Amniotic stem cell (primary cell): ENCODE measurements at regions not wholly inside any gene's neighbourhood (a gene's known extent, or its start where the extent isn't known, plus 50 kb on each side); places are given as distances from the start of the nearest gene placed in this dataset.
"Not testable (repeated sequence)": the region's sequence is repeated elsewhere in the genome, so short reads cannot be mapped to it uniquely, and the experiment has no call there.

ENCODE experiments used
- DNase-seq: peaks from one replicate; lab custom pipeline; 2025; lab: John Stamatoyannopoulos, UW

DNA sequence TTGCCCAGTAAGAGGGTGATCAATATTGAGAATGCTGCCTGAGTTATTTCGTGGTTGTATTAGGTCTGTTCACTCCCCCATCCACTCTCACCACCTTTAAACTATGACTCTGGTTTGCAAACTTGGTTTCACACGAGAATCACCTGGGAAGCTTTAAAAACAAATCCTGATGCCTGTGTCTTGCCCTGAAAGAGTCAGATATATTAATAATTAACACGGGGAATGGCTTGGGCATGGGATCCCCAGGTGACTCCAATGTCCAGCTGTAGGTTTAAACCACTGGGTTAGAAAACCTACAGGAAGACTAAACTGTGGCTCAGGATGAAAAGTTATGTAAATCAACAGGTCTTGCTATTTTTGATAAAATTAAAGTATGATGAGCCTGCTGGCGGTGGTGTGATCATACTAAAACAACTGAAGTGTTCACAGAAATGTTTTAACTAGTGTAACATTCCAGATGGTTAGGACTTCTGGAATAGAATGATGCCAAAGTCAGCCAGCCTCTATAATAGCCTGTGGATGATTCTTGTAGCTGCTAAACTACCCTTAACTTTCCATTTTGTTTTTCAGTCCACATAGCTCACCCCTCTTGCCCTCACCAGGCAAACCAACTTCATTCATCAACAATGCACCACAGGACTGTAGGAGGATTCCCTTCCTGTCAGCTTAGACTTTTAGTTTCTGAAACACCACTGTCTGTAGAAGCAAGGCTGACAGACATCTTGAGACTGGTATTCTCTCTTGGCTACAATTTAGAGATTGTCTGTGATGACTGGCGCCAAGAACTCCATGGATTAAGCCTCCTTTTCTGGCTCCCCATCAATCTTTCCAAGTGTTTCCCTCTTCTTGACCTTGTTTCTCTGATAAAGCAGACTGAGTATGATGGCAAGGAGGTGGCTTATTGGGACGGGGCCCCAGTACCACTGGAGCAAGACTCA is 119.1 kb upstream of the ADAMTS9 start:
- DNase-seq = no peak

DNA sequence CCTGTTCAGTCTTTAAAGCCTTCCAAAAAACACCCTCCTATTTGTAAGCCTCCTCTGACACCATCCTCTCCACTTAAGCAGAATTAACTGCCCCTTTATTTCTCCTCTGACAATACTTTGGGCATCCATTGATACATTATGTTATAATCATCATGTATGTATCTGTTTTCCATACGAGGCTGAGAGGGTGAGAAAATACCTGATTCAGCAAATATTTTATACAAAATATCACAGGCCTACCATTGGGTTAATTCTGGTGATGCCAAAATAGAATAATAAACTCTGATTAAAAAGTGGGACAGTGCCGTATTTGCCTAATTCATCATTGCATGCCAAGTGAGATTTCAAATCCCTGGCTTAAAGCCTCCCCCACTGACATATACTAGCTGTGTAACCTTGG is 118.2 kb upstream of the ADAMTS9 start:
- no peak for DNase-seq

DNA sequence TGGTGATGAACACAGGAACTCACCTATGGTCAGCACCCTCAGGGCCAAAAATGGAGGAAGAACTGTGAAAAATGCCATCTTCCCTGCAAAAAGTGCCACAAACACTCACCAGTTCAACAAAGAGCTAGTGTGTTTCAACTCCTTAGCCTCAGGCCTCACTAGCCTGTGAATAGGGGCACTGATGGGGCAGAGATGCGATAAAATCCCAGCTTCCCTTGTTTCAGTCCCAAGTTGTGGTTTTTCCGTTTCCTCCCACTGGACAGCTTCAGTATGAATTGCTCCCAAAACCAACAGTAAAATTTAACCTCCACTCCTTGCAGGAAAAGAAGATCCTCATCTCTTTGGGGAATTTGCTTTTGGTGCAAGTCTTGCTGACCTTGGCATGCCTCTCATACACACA is 117.4 kb upstream of the ADAMTS9 start:
- DNase-seq = no peak

DNA sequence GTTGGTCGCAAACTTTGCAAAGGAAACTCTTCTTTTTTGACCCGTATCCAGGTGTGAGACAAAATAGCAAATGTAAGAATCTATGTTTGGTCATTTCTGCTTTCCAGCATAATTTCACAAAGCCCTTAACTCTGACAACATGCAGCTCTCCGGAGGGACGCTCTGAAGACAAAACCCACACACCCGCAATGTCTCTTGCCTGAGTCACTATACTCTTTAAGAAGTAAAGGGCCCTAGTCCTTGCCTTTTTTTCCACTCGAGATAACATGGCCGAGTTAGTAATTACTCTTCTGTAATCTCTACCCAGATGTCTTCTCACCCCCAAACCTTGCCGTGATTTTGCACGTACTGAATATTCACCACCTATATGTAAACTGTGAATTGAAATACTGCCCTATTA is 115.7 kb upstream of the ADAMTS9 start:
- no peak for DNase-seq

DNA sequence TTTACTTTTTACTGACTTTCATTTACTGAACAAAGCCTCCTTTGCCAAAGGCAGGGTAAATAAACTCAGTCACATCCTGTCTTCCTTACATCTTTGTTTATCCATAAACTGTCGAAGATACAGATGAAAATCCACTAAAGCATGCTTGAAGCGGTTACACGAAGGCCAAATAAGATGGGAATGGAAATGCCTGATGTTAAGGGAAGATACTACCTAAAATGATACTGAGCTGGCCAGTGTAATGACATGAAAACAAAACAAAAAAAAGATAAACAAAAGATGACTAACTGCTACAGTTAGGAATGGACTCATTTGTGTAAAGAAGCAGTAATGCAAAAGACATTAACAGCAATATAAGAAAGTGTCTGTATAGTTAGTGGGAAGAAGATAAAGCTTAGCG is 114.7 kb upstream of the ADAMTS9 start:
- no peak for DNase-seq

DNA sequence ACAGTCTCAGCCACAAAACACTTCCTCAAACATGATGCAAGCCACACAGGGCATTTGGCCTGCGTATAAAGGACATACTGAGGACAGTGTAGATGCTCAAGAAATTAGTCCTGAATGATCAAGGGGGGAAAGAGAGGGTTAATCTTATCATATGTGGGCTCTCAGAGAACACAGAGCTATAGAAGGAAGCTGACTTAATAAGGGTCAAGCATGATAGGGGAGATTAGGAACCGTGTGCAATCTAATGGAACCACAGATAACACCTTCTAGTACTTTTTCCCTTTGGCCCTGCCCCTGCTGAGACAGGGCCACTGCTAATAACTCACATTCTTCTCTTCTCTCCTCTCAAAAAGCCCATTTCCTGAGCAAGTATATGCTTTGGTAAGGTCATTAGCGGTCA is 114.1 kb upstream of the ADAMTS9 start:
- DNase-seq = no peak

DNA sequence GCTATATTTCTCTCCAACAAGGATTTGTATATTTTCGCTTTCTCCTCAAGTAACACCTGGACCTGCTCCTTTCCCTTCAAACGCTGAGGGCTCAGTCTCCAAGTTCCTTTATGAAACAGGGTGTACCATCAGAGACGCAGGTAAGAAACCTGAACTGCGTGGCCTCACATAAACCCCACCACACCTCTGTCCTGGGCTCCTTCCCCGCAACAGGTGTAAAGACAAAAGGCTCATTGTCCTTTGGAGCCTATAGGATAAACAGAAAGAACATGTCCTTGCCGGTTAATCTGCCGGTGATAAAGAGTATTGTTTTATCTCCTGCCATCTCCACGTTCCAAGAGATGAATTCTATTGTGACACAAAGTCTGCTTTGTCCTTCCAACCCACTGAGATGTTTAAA is 111.8 kb upstream of the ADAMTS9 start:
- no peak for DNase-seq

DNA sequence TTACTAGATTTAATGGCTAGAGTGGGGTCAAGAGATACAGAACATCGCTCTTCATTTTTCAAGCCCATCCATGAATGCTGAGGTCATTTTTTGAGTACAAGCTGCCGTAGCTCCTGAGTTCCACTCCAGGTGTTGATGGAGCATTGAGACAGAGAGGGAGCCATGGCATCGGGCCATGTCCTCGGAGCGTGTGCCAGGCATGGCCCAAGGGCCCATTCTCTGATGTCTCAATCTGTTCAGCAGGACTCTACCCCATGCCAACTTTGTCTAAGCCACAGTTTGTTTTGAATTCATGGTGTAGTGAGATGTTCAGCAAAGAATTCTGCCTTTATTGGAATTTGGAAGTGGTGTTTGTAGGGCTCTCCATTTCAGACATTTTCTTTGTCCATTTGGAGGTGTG is 110.5 kb upstream of the ADAMTS9 start:
- no peak for DNase-seq

DNA sequence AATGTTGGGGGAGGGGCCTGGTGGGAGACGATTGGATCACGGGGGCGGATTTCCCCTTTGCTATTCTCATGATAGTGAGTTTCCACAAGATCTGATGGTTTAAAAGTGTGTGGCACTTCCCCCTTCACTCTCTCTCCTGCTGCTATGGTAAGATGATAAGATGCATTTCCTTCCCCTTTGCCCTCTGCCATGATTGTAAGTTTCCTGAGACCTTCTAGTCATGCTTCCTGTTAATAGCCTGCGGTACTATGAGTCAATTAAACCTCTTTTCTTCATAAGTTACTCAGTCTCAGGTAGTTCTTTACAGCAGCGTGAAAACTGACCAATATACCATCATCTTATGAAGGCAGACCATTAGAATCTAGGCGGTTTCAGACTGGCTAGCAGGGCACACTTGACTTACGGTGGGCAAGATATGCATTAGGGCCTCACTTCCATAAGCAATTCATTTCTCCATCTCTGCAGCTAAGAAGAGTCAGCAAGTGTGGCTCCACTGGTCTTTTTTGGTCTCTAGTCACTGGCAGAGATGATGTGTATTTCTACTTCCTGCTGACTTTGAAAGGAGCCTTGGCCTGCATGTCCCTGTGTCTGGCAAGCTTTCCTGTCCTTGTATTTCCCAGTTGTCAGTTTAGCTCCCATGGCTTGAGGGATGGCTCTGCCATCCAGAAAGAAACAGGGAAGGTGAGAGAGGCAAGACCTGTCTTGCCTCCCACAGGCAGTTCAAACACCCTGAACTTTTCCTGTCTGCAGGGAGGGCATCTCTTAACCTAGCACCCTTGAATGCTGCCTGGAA is 109.0 kb upstream of the ADAMTS9 start:
- no peak for DNase-seq

DNA sequence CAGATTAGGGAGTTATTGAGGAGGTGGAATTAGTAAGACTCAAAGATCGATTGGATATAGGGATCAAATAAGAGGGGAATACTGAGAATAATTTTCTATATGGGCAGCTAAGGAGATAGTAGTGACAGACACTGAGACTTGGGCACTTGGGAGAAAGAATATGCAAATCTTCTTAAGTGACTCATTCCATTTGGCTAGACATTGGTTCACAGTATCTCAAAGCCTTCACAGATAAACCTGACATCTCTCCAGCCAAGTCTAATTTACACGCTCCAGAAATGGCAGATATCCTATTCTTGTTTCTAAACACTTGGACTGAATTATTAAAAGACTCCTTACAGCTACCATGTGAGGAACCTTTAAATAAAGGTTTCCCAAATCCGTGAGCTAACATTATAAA is 104.6 kb upstream of the ADAMTS9 start:
- no peak for DNase-seq

DNA sequence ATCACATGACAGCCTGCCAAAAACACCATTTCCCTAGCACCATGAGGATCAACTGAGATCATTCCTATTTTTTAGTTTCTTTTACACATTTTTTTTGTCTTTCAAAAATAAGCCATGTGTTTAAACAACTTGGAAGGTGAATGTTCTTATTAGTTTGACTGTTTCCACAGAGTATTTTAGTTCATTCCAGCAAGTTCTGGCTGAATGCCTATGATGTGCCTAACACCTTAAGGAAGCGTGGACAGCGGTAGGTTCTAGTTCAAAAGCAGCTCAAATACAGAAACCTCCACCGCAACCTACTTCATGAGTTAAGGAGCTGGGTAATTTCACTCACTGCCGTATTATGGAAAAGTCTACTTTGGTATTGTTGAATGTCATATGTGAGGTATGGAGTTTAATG is 101.3 kb upstream of the ADAMTS9 start:
- no peak for DNase-seq

DNA sequence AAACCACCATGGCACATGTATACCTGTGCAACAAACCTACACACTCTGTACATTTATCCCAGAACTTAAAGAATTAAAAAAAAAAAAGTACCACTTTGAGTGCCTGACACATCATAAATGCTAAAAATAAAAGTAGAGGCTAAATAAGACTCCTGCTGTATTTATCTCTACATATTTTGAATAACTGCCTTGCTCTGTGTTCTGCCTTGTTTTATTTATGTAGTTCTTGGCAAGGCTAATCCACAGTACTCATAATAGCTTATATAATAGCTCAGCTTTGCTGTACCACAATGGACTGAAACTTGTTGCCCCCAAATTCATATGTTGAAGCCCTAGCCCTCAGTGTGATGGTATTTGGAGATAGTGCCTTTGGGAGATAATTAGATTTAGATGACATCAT is 95.4 kb upstream of the ADAMTS9 start:
- no peak for DNase-seq

DNA sequence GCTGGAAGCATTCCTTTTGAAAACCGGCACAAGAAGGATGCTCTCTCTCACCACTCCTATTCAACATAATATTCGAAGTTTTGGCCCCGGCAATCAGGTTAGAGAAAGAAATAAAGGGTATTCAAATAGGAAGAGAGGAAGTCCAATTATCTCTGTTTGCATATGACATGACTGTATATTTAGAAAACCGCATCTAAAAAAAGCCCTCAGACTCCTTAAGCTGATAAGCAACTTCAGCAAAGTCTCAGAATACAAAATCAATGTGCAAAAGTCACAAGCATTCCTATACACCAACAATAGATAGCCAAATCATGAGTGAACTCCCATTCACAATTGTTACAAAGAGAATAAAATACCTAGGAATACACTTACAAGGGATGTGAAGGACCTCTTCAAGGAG is 93.1 kb upstream of the ADAMTS9 start:
- DNase-seq = not testable (repeated sequence)

DNA sequence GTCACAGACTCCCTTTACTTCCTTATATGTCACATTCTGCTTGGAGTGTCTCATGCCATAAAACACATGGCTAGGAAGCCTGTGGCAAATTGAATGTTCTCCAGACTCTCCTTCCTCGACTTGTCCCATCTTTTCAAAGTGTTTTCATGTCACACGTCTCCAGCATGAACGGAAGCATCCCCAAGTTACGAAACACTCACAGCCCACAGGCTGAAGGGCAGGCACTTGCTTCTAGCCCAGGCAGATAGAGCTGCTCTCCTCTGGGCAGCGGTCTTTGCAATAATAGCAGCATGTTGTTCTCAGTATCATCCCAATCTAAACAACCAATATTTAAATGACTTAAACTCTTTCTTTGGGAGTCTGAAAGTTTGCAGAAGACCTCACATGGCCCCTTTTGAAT is 85.3 kb upstream of the ADAMTS9 start:
- DNase-seq = no peak

DNA sequence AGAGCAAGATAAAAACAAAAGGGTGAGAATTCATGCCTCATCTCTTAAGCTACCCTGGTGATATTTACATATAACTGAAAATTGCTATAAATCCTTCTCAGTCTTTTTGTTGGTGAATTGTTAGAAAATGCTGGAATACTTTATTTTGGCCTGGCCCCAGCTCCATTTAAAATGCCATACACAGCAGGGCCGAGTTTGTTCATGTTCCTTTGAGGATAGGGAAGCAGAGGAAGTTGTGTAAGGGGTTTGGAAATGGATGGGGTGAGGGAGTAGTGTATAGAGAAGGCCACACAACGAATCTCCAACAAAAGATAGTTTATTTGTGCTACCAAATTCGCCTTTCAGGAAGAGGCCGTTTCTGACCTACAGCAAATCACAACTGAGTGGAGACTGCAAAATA is 78.6 kb upstream of the ADAMTS9 start:
- no peak for DNase-seq

DNA sequence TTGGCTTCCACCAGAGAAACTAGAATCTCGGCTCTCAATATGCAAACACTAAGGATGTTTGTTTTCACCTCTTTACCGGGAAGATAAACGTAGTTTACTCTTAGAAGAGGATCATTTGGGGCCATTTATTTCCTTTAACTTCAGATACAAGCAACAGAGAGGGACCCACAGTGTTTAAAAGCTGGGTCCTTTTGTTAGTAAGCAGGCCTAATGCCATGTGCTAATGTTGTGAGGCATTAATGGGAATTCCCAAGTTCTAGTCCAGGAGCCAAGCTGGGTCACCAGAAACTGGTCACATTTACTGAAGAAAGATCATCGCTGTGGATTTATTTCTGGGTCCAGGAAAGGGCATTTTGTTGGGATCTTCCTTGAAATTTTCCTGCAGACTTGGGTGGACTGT is 78.1 kb upstream of the ADAMTS9 start:
- no peak for DNase-seq

DNA sequence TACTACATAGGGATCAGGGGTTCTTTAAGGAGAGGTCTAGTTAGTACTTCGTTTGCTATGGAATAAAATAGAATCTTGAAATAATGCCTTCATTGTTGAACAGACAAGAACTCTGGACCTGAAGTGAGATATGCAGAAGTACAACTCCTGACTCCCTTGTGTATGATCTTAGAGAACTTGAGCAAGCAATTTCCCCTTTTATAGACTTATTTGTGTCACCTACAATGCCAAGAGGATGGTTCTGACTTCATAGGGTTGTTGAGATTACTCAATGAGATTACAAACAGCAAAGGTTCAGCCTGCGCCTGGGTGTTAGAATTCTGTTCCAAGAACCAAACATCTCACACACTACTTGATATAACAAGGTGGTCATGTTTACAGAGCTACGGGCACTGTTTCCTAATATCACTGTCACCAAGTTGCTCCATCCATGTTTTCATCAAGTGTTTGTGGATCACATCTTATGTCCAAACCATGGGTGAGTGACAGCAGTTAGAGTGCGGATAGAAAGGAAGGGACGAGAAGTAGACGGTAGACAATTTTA is 76.7 kb upstream of the ADAMTS9 start:
- no peak for DNase-seq

DNA sequence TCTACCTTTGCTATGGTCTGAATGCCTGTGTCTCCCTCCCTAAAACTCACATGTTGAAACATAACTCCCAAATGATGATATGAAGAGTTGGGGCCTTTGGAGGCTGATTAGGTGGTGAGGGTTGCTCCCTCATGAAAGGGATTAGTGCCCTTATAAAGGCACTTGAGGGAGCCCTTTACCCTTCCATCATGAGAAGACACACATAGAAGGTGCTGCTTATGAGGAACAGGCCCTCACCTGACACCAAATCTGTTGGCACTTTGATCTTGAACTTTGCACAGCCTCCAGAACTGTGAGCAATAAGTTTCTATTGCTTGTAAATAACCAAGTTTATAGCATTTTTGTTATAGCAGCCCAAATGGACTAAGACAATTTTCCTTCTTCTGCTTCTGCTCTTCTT is 76.2 kb upstream of the ADAMTS9 start:
- DNase-seq = no peak

DNA sequence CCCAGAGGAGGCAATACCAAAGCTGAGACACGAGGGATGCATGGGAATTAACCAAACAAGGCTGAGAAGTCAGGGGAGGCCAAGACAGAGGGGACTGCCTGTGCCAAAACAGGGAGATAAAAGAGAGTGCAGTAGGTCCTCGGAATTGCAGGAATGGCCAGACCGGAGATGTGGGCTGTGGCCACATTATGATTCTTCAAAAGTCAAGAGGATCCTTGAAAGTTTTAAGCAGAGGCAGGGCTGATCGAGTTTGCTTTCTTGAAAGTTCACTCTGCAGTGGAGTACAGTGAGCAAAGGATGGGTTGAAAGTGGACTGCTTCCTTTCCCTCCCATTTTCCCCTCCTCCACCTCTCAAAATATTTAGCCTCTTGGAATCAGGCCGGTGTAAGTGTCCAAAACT is 73.9 kb upstream of the ADAMTS9 start:
- DNase-seq = no peak

DNA sequence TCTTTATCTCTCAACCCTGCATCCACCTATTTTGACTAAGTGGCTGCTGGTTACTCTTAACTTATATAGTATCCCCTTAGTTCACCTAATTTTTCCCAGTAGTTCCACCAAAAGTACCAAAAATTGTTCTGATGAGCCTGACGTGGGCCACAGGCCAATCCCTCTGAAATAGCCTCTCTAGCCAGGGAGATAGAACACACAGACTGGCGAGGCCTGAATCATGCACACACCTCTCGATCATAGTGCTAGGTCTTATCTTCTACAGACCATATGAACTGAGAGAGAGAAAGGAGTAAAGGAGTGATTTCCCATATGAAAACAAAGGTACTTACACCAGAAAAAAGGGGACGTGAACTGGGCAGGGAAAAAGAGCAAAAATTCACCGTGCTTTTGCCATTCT is 72.5 kb upstream of the ADAMTS9 start:
- DNase-seq = no peak

DNA sequence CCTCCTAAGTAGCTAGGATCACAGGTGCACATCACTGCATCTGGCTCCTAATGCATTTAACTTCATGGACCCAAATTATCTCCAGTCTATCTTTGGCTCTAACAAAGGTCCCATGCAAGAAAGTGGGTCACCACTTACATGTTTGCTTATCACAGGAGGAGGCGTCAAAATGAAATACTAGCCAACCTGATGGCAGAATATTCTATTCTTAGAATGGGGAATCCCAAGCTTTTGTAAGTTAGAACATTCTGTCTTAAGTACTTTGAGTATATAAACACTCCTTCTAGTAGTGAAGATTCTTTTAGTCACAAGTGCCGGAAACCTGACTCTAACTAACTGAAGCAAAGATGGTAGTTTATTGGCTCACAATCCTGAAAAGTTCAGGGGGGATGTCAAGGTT is 72.0 kb upstream of the ADAMTS9 start:
- DNase-seq = no peak

DNA sequence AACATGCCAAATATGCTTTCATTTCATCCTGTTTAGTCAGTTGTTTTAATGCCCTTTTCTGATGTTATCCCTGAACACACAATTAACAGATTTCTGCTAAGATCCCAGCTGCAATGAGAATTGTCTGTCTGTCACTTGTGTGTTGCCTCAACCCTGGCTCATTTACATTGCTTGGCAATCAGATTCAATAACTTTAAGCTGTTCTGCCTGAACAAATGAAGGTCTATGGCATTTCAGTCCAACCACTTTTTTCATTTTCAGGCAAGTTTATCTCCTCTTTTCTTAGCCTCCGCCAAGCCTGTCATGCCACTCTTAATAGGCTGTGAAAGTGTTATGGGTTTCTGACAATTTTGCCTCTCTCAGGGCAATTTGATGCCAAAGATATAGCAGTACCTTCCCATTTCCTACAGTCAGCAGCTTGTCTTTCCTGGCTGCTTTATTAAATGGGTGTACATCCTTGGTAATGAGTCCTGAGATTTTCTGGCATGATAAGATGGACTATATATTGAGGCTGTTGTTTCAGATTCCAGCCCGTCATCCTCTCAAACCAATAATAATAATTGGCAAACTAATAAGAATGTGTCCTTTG is 68.7 kb upstream of the ADAMTS9 start:
- no peak for DNase-seq
